ENCODE measurements at regions not wholly inside any gene's neighbourhood (a gene's known extent, or its start where the extent isn't known, plus 50 kb on each side); places are given as distances from the start of the nearest gene placed in this dataset.

DNA sequence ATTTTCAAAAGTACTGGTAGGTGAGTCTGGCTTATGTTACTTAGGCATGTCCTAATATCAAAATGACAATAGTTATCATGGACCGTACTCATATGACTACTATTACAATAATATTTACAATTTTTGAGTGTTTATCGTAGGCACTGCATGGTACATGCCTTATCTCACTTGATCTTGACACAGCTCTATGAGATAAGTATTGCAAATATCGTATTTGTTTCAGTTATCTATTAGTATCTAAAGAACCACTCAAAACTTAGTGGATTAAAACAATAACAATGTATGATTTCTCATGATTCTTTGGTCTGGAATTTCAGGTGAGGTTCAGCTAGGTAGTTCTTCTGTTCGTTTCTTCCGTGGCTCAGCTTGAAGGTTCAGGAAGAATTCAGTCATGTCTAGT is 59.7 kb upstream of the XCR1 start:
- H3K27ac ChIP-seq, result no peak overlapping the region
- no peak for ATAC-seq (ENCODE audit: insufficient number of reproducible peaks, low FRiP score, low read depth)
- H3K27me3 ChIP-seq (replicated peaks; ENCODE audit: insufficient read depth), result no peaks in the 10 kb centered on the region
- H3K9me3 ChIP-seq, result no peaks in the 10 kb centered on the region
- H3K4me1 ChIP-seq (ENCODE audit: control insufficient read depth in 1 of 2, low read depth in 2 of 2), result no peaks in the 10 kb centered on the region
- no peak for DNase-seq (ENCODE audit: low spot score)
- TF ChIP-seq, protein P1, sequence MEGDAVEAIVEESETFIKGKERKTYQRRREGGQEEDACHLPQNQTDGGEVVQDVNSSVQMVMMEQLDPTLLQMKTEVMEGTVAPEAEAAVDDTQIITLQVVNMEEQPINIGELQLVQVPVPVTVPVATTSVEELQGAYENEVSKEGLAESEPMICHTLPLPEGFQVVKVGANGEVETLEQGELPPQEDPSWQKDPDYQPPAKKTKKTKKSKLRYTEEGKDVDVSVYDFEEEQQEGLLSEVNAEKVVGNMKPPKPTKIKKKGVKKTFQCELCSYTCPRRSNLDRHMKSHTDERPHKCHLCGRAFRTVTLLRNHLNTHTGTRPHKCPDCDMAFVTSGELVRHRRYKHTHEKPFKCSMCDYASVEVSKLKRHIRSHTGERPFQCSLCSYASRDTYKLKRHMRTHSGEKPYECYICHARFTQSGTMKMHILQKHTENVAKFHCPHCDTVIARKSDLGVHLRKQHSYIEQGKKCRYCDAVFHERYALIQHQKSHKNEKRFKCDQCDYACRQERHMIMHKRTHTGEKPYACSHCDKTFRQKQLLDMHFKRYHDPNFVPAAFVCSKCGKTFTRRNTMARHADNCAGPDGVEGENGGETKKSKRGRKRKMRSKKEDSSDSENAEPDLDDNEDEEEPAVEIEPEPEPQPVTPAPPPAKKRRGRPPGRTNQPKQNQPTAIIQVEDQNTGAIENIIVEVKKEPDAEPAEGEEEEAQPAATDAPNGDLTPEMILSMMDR (IDR thresholded peaks at IDR 0.05), result no peak
- no peak overlapping the region for H3K4me3 ChIP-seq
- no peaks in the 10 kb centered on the region for H3K36me3 ChIP-seq

DNA sequence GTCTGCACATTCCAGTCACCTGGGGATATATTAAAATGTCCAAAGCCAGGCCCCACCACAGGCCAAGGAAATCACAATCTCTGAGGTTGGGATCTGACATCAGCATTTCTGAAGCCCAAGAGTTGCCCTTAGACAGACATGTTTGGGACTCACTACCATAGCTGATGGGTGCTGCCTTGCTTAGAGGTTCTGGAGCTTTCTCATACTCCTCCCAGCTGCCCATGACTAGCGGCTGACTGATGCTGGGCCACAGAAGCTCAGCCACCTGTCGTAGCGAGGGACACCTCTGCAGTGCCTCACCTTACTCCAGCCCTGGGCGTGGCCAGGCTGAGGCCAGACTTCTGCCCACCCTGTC is 58.8 kb upstream of the XCR1 start:
- DNase-seq (ENCODE audit: low spot score), result no peak
- H3K27me3 ChIP-seq (replicated peaks; ENCODE audit: insufficient read depth), result no peaks in the 10 kb centered on the region
- TF ChIP-seq, protein P1 (IDR thresholded peaks at IDR 0.05), result no peak
- no peak for ATAC-seq (ENCODE audit: insufficient number of reproducible peaks, low FRiP score, low read depth)
- H3K27ac ChIP-seq, result no peak overlapping the region
- H3K4me1 ChIP-seq (ENCODE audit: control insufficient read depth in 1 of 2, low read depth in 2 of 2), result no peaks in the 10 kb centered on the region
- no peaks in the 10 kb centered on the region for H3K9me3 ChIP-seq
- no peaks in the 10 kb centered on the region for H3K36me3 ChIP-seq
- no peak overlapping the region for H3K4me3 ChIP-seq

DNA sequence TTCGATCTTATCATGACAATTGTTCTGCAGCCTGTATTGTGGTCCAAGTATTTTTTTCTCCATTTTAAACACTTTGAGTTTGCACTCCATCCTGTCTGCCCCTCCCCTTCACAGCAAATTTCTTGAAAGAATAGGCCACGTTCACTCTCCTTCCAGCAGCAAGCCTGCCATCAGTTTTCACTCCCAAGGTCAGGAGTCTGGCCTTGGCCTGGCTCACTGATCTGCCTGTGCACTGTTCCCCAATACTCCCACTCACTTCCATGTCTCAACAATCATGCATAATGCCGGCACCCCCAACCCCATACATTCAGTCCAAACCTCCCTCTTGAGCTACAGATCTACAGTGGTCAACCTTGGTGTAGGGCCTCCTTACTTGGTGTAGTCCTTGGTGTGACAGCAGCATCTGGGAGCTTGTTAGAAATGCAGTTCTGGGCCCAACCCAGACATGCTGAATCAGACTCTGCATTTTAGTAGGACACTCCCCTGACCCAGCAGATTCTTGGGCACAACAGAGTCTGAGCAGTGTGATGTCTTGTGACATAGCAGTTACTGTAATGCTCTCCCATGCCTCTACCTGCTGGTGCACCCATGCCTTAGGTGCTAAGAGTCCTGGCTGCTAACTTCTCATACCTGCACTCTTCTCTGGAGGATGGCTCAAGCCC is 58.3 kb upstream of the XCR1 start:
- Histone ChIP-seq H3K4me3 (no peak overlapping the region), H3K27me3 (replicated peaks; ENCODE audit: insufficient read depth) (no peaks in the 10 kb centered on the region), H3K4me1 (ENCODE audit: control insufficient read depth in 1 of 2, low read depth in 2 of 2) (no peaks in the 10 kb centered on the region), H3K36me3 (no peaks in the 10 kb centered on the region), H3K9me3 (no peaks in the 10 kb centered on the region), H3K27ac (no peak overlapping the region)
- no peak for ATAC-seq (ENCODE audit: insufficient number of reproducible peaks, low FRiP score, low read depth)
- TF ChIP-seq, protein P1 (IDR thresholded peaks at IDR 0.05), result no peak
- no peak for DNase-seq (ENCODE audit: low spot score)

DNA sequence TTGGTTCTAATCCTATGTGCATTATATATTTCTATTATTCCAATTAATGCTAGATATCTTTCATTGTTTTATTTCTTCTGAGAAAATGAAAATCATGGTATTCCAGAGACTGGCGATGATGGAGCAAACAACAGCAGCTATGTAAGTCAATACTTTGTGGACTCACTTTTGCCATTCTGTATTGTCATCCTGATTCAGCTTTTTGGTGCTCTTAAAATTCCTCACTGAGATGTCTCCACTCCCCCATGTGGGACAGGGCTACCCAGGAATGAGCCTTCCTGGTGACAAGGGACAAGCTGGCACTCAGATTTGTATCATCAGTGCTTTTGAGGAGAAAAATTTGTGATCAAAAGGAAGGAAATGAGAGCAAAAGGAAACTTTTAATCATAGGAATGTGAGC is 56.7 kb upstream of the XCR1 start:
- Histone ChIP-seq H3K4me1 (ENCODE audit: control insufficient read depth in 1 of 2, low read depth in 2 of 2) (no peaks in the 10 kb centered on the region), H3K4me3 (no peak overlapping the region), H3K27me3 (replicated peaks; ENCODE audit: insufficient read depth) (no peaks in the 10 kb centered on the region), H3K9me3 (no peaks in the 10 kb centered on the region), H3K27ac (no peak overlapping the region), H3K36me3 (no peaks in the 10 kb centered on the region)
- ATAC-seq (ENCODE audit: insufficient number of reproducible peaks, low FRiP score, low read depth) (no peak), DNase-seq (ENCODE audit: low spot score) (no peak)
- TF ChIP-seq, protein P1 (IDR thresholded peaks at IDR 0.05), result no peak

DNA sequence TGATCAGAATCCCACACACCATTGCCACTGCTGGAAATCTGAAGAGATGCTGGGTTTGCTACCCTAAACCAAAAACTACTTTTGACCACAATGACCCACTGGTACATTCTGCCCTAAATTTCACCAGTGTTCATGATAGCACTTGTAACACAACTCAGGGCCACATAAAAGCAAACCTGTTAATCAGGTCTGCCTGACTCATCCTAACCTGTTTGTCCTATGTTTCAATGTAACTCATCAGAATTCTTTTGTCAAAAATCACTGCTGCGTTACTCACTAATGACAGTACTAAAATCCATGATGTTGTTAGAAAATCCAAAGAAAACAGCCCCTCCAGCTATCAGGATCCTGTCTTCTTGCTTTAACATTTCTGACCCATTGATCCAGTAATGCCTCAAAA is 55.6 kb upstream of the XCR1 start:
- no peaks in the 10 kb centered on the region for H3K9me3 ChIP-seq
- H3K27ac ChIP-seq, result no peak overlapping the region
- DNase-seq (ENCODE audit: low spot score), result no peak
- no peaks in the 10 kb centered on the region for H3K4me1 ChIP-seq (ENCODE audit: control insufficient read depth in 1 of 2, low read depth in 2 of 2)
- ATAC-seq (ENCODE audit: insufficient number of reproducible peaks, low FRiP score, low read depth), result no peak
- no peak overlapping the region for H3K4me3 ChIP-seq
- TF ChIP-seq, protein P1 (IDR thresholded peaks at IDR 0.05), result no peak
- no peaks in the 10 kb centered on the region for H3K36me3 ChIP-seq
- H3K27me3 ChIP-seq (replicated peaks; ENCODE audit: insufficient read depth), result no peaks in the 10 kb centered on the region
